Left ventricle myocardium inferior (tissue), 1 donor: ENCODE measurements at regions not wholly inside any gene's neighbourhood (a gene's known extent, or its start where the extent isn't known, plus 50 kb on each side); places are given as distances from the start of the nearest gene placed in this dataset.

ENCODE experiments used
- DNase-seq: peaks from one replicate; pipeline ENCODE4 v3.0.0-alpha.2; 2020
- H3K27ac ChIP-seq: fragments of 200-600 bp; replicated peaks from 2 replicates; pipeline ENCODE4 v1.8.0; 2021
- H3K27me3 ChIP-seq: fragments of 200-600 bp; 2 replicates; pipeline ENCODE4 v1.8.0; 2021; ENCODE audit warnings: low read depth
- H3K36me3 ChIP-seq: fragments of 200-600 bp; 2 replicates; pipeline ENCODE4 v1.8.0; 2021
- H3K4me1 ChIP-seq: fragments of 200-600 bp; 2 replicates; pipeline ENCODE4 v1.8.0; 2021
- H3K4me3 ChIP-seq: fragments of 200-600 bp; 2 replicates; pipeline ENCODE4 v1.8.0; 2021; ENCODE audit warnings: mild to moderate bottlenecking, moderate library complexity
- H3K9me3 ChIP-seq: fragments of 200-600 bp; replicated peaks from 2 replicates; pipeline ENCODE4 v1.8.0; 2021
- intact Hi-C: fragments of 100-400 bp; cut with micrococcal nuclease; formaldehyde crosslinking; loops from one replicate; pipeline ENCODE4 v1.11.0; 2022
- TF ChIP-seq, protein P1 (sequence below): fragments of 200-600 bp; IDR thresholded peaks from 2 replicates; pipeline ENCODE4 v1.8.0; 2021; ENCODE audit warnings: antibody characterized with exemption, mild to moderate bottlenecking, borderline replicate concordance
- donor health status: DM: no; HTN: yes; CAD: no; lungs with severe emphysema.

DNA sequence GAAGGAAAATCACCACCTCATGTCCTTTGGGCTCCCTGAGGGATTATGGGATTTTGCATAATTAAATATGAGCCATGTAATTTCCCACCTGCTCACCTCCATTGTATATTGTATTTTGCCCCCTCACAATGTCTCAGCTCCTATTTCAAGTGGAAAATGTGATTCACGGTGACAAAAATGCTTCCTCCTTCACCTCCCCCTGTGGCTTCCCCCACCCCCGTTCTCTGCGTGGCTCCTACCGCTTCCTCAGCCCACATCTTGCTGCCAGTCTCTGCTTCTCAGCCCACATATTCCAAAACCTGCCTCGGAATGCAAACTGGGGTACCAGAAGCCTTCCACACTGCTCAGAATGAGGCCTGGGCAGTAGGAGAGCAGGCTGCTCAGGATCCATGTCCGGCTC, 394.5 kb upstream of the C16orf82 start:
- H3K4me3 ChIP-seq = no peak overlapping the region
- DNase-seq = no peak
- H3K36me3 ChIP-seq = no peaks in the 10 kb centered on the region
- intact Hi-C loops = no loop called here
- peaks cover 7% of the 10 kb centered on the region for H3K9me3 ChIP-seq
- H3K4me1 ChIP-seq = no peaks in the 10 kb centered on the region
- TF ChIP-seq, protein P1, sequence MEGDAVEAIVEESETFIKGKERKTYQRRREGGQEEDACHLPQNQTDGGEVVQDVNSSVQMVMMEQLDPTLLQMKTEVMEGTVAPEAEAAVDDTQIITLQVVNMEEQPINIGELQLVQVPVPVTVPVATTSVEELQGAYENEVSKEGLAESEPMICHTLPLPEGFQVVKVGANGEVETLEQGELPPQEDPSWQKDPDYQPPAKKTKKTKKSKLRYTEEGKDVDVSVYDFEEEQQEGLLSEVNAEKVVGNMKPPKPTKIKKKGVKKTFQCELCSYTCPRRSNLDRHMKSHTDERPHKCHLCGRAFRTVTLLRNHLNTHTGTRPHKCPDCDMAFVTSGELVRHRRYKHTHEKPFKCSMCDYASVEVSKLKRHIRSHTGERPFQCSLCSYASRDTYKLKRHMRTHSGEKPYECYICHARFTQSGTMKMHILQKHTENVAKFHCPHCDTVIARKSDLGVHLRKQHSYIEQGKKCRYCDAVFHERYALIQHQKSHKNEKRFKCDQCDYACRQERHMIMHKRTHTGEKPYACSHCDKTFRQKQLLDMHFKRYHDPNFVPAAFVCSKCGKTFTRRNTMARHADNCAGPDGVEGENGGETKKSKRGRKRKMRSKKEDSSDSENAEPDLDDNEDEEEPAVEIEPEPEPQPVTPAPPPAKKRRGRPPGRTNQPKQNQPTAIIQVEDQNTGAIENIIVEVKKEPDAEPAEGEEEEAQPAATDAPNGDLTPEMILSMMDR = no peak
- H3K27ac ChIP-seq = no peak overlapping the region
- H3K27me3 ChIP-seq = peaks cover 18% of the 10 kb centered on the region

DNA sequence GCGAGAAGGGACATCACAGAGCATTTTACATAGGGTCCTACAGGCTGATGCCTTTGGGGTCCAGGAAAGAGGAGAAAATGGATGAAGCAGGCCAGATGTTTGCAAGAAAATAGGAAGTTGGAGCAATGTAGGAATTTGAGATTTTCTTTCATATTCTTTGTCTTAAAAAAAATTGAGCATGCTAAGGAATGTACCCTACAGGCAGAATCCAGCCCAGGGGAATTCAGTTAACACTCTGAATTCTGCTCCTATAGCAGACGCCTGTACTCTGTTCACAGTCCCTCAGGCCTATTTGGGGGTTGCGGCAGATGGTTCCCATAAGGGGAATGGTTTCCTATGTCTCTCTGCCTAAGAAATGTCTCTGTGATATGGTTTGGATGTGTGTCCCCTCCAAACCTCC, 393.7 kb upstream of the C16orf82 start:
- Histone ChIP-seq H3K4me3 (no peak overlapping the region), H3K36me3 (no peaks in the 10 kb centered on the region), H3K27me3 (peaks cover 10% of the 10 kb centered on the region), H3K4me1 (no peaks in the 10 kb centered on the region), H3K27ac (no peak overlapping the region), H3K9me3 (peaks cover 7% of the 10 kb centered on the region)
- intact Hi-C loops = no loop called here
- TF ChIP-seq, protein P1 = no peak
- no peak for DNase-seq

DNA sequence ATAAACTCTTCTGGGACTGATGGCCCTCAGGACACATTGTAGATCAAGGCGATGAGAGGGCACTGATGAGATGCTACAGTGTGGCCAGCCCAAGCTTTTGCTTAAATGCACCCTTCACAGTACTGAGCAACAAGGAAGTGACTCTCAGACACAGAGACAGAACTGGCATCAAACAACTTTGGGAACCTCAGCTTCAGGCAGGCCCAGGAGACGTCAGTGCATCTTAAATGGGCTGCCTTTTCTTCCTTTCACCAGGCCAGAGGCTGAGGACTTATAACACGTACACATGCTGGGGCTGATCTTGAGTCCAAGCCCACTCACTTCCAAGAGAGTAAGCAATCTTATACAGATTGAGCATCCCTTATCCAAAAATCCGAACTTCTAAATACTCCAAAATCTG, 386.1 kb upstream of the C16orf82 start:
- Histone ChIP-seq H3K4me1 (no peaks in the 10 kb centered on the region), H3K4me3 (no peak overlapping the region), H3K27me3 (no peaks in the 10 kb centered on the region), H3K36me3 (no peaks in the 10 kb centered on the region), H3K9me3 (no peaks in the 10 kb centered on the region), H3K27ac (no peak overlapping the region)
- TF ChIP-seq, protein P1 = no peak
- intact Hi-C loops = no loop called here
- no peak for DNase-seq

DNA sequence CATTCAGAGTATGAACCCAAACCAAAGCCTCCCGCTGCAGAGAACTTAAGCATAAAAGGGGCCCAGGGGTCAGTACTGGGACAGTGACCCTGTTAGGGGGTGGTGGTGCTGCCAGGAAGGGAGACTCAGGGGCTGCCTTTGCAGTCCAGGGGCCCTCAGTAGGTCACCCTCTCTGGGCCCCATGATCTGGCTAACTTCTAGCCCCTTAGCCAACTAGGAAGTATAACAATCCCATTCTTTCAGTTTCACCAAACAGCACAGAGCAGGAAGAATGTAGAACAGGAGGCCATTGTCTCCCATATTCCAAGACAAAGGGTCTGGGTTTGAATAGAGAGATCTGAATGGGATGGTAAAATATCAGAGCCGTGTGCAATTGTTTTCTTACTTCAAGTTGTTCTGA, 378.6 kb upstream of the C16orf82 start:
- peaks cover 7% of the 10 kb centered on the region for H3K9me3 ChIP-seq
- intact Hi-C loops = no loop called here
- no peak for DNase-seq

DNA sequence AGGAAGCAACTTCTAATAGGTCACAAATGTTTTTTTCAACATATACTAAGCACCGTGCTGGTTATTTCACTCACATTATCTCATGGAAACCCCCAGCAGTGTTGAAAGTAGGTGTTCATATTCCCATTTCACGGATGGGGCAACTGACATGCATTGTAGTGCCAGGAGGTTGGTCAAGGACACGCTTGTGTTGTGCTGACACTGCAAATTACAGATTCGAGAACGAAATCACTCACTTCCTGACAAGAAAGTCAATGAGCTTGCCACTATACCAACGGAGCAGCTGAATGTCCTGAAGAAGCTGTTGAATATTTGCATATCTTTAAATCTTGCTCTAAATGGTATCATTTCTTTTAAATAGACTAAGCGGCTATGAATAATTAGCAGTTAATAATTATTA, 378.0 kb upstream of the C16orf82 start:
- Histone ChIP-seq H3K4me3 (no peak overlapping the region), H3K27ac (no peak overlapping the region), H3K36me3 (no peaks in the 10 kb centered on the region), H3K4me1 (no peaks in the 10 kb centered on the region), H3K9me3 (peaks cover 7% of the 10 kb centered on the region), H3K27me3 (peaks cover 4% of the 10 kb centered on the region)
- TF ChIP-seq, protein P1 = no peak
- intact Hi-C loops = no loop called here
- DNase-seq = no peak

More for the DNA sequence above, 378.6 kb upstream of the C16orf82 start:
- TF ChIP-seq, protein P1 = no peak
- Histone ChIP-seq H3K27ac (no peak overlapping the region), H3K27me3 (peaks cover 4% of the 10 kb centered on the region), H3K4me1 (no peaks in the 10 kb centered on the region), H3K36me3 (no peaks in the 10 kb centered on the region), H3K4me3 (no peak overlapping the region)

DNA sequence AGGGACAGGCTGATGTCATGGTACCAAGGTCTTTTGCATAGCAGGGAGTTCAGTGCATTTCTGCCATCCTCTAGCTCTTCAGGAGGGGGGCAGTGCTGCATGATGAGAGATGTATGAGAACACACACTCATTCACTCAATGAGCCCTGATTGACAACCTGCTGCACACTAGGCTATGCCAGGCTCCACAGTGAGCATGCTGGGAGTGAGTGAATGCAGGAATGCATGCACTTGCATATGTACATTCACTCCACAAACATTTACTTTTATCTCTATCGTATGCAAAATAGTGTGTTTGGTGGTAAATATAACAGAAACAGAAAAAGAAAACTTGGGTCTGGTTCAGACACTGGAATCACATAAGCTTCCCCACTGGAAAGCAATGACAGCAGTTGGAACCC, 374.1 kb upstream of the C16orf82 start:
- H3K4me3 ChIP-seq = no peak overlapping the region
- H3K36me3 ChIP-seq = no peaks in the 10 kb centered on the region
- H3K27ac ChIP-seq = no peak overlapping the region
- intact Hi-C loops = no loop called here
- no peak for DNase-seq
- TF ChIP-seq, protein P1 = no peak
- H3K4me1 ChIP-seq = no peaks in the 10 kb centered on the region
- peaks cover 4% of the 10 kb centered on the region for H3K27me3 ChIP-seq
- no peaks in the 10 kb centered on the region for H3K9me3 ChIP-seq
